Cardiac fibroblast (primary cell): ENCODE measurements at regions not wholly inside any gene's neighbourhood (a gene's known extent, or its start where the extent isn't known, plus 50 kb on each side); places are given as distances from the start of the nearest gene placed in this dataset.

Experiments
- DNase-seq, 2 donors: peaks; one replicate each; pipeline versions ENCODE4 v3.0.0 to v3.0.0-alpha.2; 2010; ENCODE audit warnings: low read depth in 2 of 2
- H3K4me3 ChIP-seq, 2 donors: replicated peaks in 1 of 2; 1 replicate in 1 of 2; 2 replicates in 1 of 2; pipeline ENCODE4 v1.5.1; 2011; ENCODE audit warnings: low read depth in 2 of 2, low read length in 2 of 2, mild to moderate bottlenecking in 2 of 2, moderate library complexity in 1 of 2
- CTCF ChIP-seq: IDR thresholded peaks from one replicate; pipeline ENCODE4 v1.5.1; 2011; ENCODE audit warnings: low read depth, mild to moderate bottlenecking, low read length, inconsistent platforms

- no peak for TF ChIP-seq CTCF
- H3K4me3 ChIP-seq: no peak overlapping the region
- DNase-seq: peak; percentile 32 to 34
These were observed 98.5 kb upstream of the RIOK3 start for GRCh38 chr18:23354625-23355024.

- no peak overlapping the region for H3K4me3 ChIP-seq
- TF ChIP-seq CTCF: no peak
- no peak for DNase-seq
These were observed 97.9 kb upstream of the RIOK3 start for GRCh38 chr18:23355206-23355605.

- no peak overlapping the region for H3K4me3 ChIP-seq
- DNase-seq: no peak
- TF ChIP-seq CTCF: no peak
These were observed 96.7 kb upstream of the RIOK3 start for GRCh38 chr18:23356424-23356823.

GRCh38 chr18:23356915-23357601 is 96.0 kb upstream of the RIOK3 start:
- DNase-seq: peak; percentile 58 to 90
- no peak for TF ChIP-seq CTCF

GRCh38 chr18:23357996-23358594 is 95.0 kb upstream of the RIOK3 start:
- TF ChIP-seq CTCF: no peak

More at GRCh38 chr18:23356915-23357601, 96.0 kb upstream of the RIOK3 start:
- H3K4me3 ChIP-seq: no peak overlapping the region

DNA sequence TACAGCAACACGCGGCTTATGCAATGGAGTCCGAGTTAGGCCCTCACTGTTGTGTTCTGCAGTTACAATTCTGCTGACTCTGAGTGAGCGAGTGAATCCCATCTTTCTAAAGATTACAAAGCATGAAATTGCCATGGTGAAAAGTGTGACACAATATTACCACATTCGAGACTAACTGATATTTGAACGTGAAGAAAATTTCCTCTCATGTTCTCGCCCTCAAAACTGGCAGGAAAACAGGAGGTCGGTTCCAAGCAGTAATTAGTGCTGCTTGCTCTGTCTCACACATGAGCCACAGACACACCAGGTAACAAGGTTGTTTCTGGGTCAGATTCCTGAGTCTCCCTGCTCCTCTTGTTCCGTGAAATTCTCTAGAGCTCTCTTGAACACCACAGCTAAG is 93.7 kb upstream of the RIOK3 start:
- no peak overlapping the region for H3K4me3 ChIP-seq
- TF ChIP-seq CTCF: no peak
- no peak for DNase-seq

More at GRCh38 chr18:23357996-23358594, 95.0 kb upstream of the RIOK3 start:
- DNase-seq: peak in 1 of 2 donors; percentile 76
- no peak overlapping the region for H3K4me3 ChIP-seq
